ENCODE measurements at regions not wholly inside any gene's neighbourhood (a gene's known extent, or its start where the extent isn't known, plus 50 kb on each side); places are given as distances from the start of the nearest gene placed in this dataset.

DNA sequence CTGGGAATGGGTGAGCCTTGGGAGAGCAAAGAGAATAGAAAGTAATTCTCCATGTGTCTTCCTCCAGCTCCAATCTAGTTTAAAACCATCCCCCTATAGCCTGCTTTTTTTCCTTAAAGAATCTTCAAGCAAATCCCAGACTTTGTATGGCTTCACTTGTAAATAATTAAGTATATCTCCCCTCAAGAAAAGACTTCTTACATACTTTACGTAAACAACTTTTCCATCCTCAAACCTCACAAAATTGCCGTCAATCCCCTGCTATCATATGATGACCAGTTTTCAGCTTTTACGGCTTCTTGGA is 88.5 kb upstream of the PHACTR3 start:
- Histone ChIP-seq H3K27me3 (ENCODE audit: control insufficient read depth in 3 of 3, insufficient read depth in 3 of 3, low read depth in 1 of 3, low read length in 3 of 3) (peaks cover 0 to 6% (median 0%) of the 10 kb centered on the region in 3 experiments), H4K8ac (ENCODE audit: low read depth, low read length) (no peak overlapping the region), H3K4ac (ENCODE audit: low read length) (no peak overlapping the region), H3K9me3 (replicated peaks in 1 of 2; ENCODE audit: control insufficient read depth in 2 of 2, insufficient read depth in 1 of 2, low read depth in 1 of 2, low read length in 2 of 2) (peaks cover 0 to 1% of the 10 kb centered on the region in 2 donors), H3K4me1 (ENCODE audit: control insufficient read depth in 2 of 2, insufficient read depth in 1 of 2, low read depth in 1 of 2, low read length in 2 of 2) (peaks cover 0 to 5% of the 10 kb centered on the region in 2 donors), H3K9ac (ENCODE audit: low read depth, low read length, poor library complexity) (no peak overlapping the region), H3K4me3 (ENCODE audit: low read length in 2 of 2) (no peak overlapping the region), H2BK15ac (ENCODE audit: low read length) (no peak overlapping the region), H4K91ac (ENCODE audit: low read depth, low read length, poor library complexity) (no peak overlapping the region), H3K14ac (ENCODE audit: low read length) (no peak overlapping the region), H3K27ac (replicated peaks; ENCODE audit: low read length) (no peak overlapping the region), H3K36me3 (replicated peaks in 1 of 2; ENCODE audit: control insufficient read depth in 2 of 2, insufficient read depth in 2 of 2, low read length in 2 of 2) (no peaks in the 10 kb centered on the region), H3K4me2 (ENCODE audit: insufficient read depth, low read length, poor library complexity, severe bottlenecking) (no peak overlapping the region), H3K79me1 (ENCODE audit: low read depth, low read length) (peaks cover 2% of the 10 kb centered on the region), H3K18ac (ENCODE audit: low read length) (no peak overlapping the region), H2BK5ac (ENCODE audit: low read length) (no peak overlapping the region), H2AFZ (ENCODE audit: low read length) (no peak overlapping the region), H2AK5ac (ENCODE audit: low read depth, low read length) (no peak overlapping the region), H2BK12ac (ENCODE audit: low read length) (no peak overlapping the region), H2BK120ac (ENCODE audit: low read depth, low read length) (no peak overlapping the region), H3K23ac (ENCODE audit: low read depth, low read length, poor library complexity) (no peak overlapping the region)
- 100% methylated on average over 2 of the region's 3 CpGs; no CpG with 5 or more reads in 1 of the 2 donors for WGBS, 2 donors (ENCODE audit: extremely low coverage in 2 of 2, insufficient read length in 2 of 2, insufficient replicate concordance in 1 of 2)
- no peak for DNase-seq (ENCODE audit: low spot score)

- H3K4me2 ChIP-seq (ENCODE audit: insufficient read depth, low read length, poor library complexity, severe bottlenecking): no peak overlapping the region
- peaks cover 0 to 6% (median 0%) of the 10 kb centered on the region in 3 experiments for H3K27me3 ChIP-seq (ENCODE audit: control insufficient read depth in 3 of 3, insufficient read depth in 3 of 3, low read depth in 1 of 3, low read length in 3 of 3)
- no peak overlapping the region for H3K4ac ChIP-seq (ENCODE audit: low read length)
- H2BK15ac ChIP-seq (ENCODE audit: low read length): no peak overlapping the region
- H3K4me1 ChIP-seq (ENCODE audit: control insufficient read depth in 2 of 2, insufficient read depth in 1 of 2, low read depth in 1 of 2, low read length in 2 of 2): peaks cover 0 to 5% of the 10 kb centered on the region in 2 donors
- H3K36me3 ChIP-seq (replicated peaks in 1 of 2; ENCODE audit: control insufficient read depth in 2 of 2, insufficient read depth in 2 of 2, low read length in 2 of 2): no peaks in the 10 kb centered on the region
- H3K9me3 ChIP-seq (replicated peaks in 1 of 2; ENCODE audit: control insufficient read depth in 2 of 2, insufficient read depth in 1 of 2, low read depth in 1 of 2, low read length in 2 of 2): peaks cover 0 to 1% of the 10 kb centered on the region in 2 donors
- no peak overlapping the region for H3K9ac ChIP-seq (ENCODE audit: low read depth, low read length, poor library complexity)
- no peak overlapping the region for H2AFZ ChIP-seq (ENCODE audit: low read length)
- H3K79me1 ChIP-seq (ENCODE audit: low read depth, low read length): no peaks in the 10 kb centered on the region
- no peak overlapping the region for H3K27ac ChIP-seq (replicated peaks; ENCODE audit: low read length)
- no peak overlapping the region for H3K4me3 ChIP-seq (ENCODE audit: low read length in 2 of 2)
- no peak overlapping the region for H3K23ac ChIP-seq (ENCODE audit: low read depth, low read length, poor library complexity)
- DNase-seq (ENCODE audit: low spot score): peak; percentile 54
- WGBS, 2 donors (ENCODE audit: extremely low coverage in 2 of 2, insufficient read length in 2 of 2, insufficient replicate concordance in 1 of 2): no CpG with 5 or more reads among the region's 3 CpGs
- H2AK5ac ChIP-seq (ENCODE audit: low read depth, low read length): no peak overlapping the region
- H4K91ac ChIP-seq (ENCODE audit: low read depth, low read length, poor library complexity): no peak overlapping the region
- peak overlapping the region; percentile 29 for H3K18ac ChIP-seq (ENCODE audit: low read length)
- H2BK120ac ChIP-seq (ENCODE audit: low read depth, low read length): no peak overlapping the region
- H2BK12ac ChIP-seq (ENCODE audit: low read length): no peak overlapping the region
- no peak overlapping the region for H4K8ac ChIP-seq (ENCODE audit: low read depth, low read length)
- no peak overlapping the region for H2BK5ac ChIP-seq (ENCODE audit: low read length)
- H3K14ac ChIP-seq (ENCODE audit: low read length): no peak overlapping the region
Observed at GRCh38 chr20:59518881-59519706, 85.2 kb upstream of the PHACTR3 start.

GRCh38 chr20:59519707-59520014 is 84.7 kb upstream of the PHACTR3 start:
- no peak overlapping the region for H2AFZ ChIP-seq (ENCODE audit: low read length)
- no peak overlapping the region for H3K23ac ChIP-seq (ENCODE audit: low read depth, low read length, poor library complexity)
- H3K18ac ChIP-seq (ENCODE audit: low read length): no peak overlapping the region
- WGBS, 2 donors (ENCODE audit: extremely low coverage in 2 of 2, insufficient read length in 2 of 2, insufficient replicate concordance in 1 of 2): no CpG with 5 or more reads among the region's 1 CpG
- no peaks in the 10 kb centered on the region for H3K79me1 ChIP-seq (ENCODE audit: low read depth, low read length)
- H2AK5ac ChIP-seq (ENCODE audit: low read depth, low read length): no peak overlapping the region
- no peak overlapping the region for H2BK15ac ChIP-seq (ENCODE audit: low read length)
- H3K27me3 ChIP-seq (ENCODE audit: control insufficient read depth in 3 of 3, insufficient read depth in 3 of 3, low read depth in 1 of 3, low read length in 3 of 3): peaks cover 0 to 6% (median 0%) of the 10 kb centered on the region in 3 experiments
- no peak overlapping the region for H3K4ac ChIP-seq (ENCODE audit: low read length)
- H3K36me3 ChIP-seq (replicated peaks in 1 of 2; ENCODE audit: control insufficient read depth in 2 of 2, insufficient read depth in 2 of 2, low read length in 2 of 2): no peaks in the 10 kb centered on the region
- peaks cover 0 to 1% of the 10 kb centered on the region in 2 donors for H3K9me3 ChIP-seq (replicated peaks in 1 of 2; ENCODE audit: control insufficient read depth in 2 of 2, insufficient read depth in 1 of 2, low read depth in 1 of 2, low read length in 2 of 2)
- H4K8ac ChIP-seq (ENCODE audit: low read depth, low read length): no peak overlapping the region
- H3K14ac ChIP-seq (ENCODE audit: low read length): no peak overlapping the region
- no peak overlapping the region for H2BK5ac ChIP-seq (ENCODE audit: low read length)
- H3K27ac ChIP-seq (replicated peaks; ENCODE audit: low read length): no peak overlapping the region
- peaks cover 0 to 4% of the 10 kb centered on the region in 2 donors for H3K4me1 ChIP-seq (ENCODE audit: control insufficient read depth in 2 of 2, insufficient read depth in 1 of 2, low read depth in 1 of 2, low read length in 2 of 2)
- no peak overlapping the region for H4K91ac ChIP-seq (ENCODE audit: low read depth, low read length, poor library complexity)
- H3K9ac ChIP-seq (ENCODE audit: low read depth, low read length, poor library complexity): no peak overlapping the region
- DNase-seq (ENCODE audit: low spot score): no peak
- H3K4me2 ChIP-seq (ENCODE audit: insufficient read depth, low read length, poor library complexity, severe bottlenecking): no peak overlapping the region
- no peak overlapping the region for H3K4me3 ChIP-seq (ENCODE audit: low read length in 2 of 2)
- no peak overlapping the region for H2BK12ac ChIP-seq (ENCODE audit: low read length)
- no peak overlapping the region for H2BK120ac ChIP-seq (ENCODE audit: low read depth, low read length)

GRCh38 chr20:59520814-59521213 is 83.5 kb upstream of the PHACTR3 start:
- no peak overlapping the region for H3K4ac ChIP-seq (ENCODE audit: low read length)
- peaks cover 0 to 2% (median under 1%) of the 10 kb centered on the region in 3 experiments for H3K27me3 ChIP-seq (ENCODE audit: control insufficient read depth in 3 of 3, insufficient read depth in 3 of 3, low read depth in 1 of 3, low read length in 3 of 3)
- H3K36me3 ChIP-seq (replicated peaks in 1 of 2; ENCODE audit: control insufficient read depth in 2 of 2, insufficient read depth in 2 of 2, low read length in 2 of 2): no peaks in the 10 kb centered on the region
- no peak overlapping the region for H2BK12ac ChIP-seq (ENCODE audit: low read length)
- no peak overlapping the region for H3K23ac ChIP-seq (ENCODE audit: low read depth, low read length, poor library complexity)
- H3K9me3 ChIP-seq (replicated peaks in 1 of 2; ENCODE audit: control insufficient read depth in 2 of 2, insufficient read depth in 1 of 2, low read depth in 1 of 2, low read length in 2 of 2): no peaks in the 10 kb centered on the region
- H3K4me3 ChIP-seq (ENCODE audit: low read length in 2 of 2): no peak overlapping the region
- H2BK120ac ChIP-seq (ENCODE audit: low read depth, low read length): no peak overlapping the region
- no peak overlapping the region for H2AK5ac ChIP-seq (ENCODE audit: low read depth, low read length)
- no peak overlapping the region for H3K18ac ChIP-seq (ENCODE audit: low read length)
- H3K14ac ChIP-seq (ENCODE audit: low read length): no peak overlapping the region
- no peak overlapping the region for H2BK5ac ChIP-seq (ENCODE audit: low read length)
- no peak overlapping the region for H3K4me2 ChIP-seq (ENCODE audit: insufficient read depth, low read length, poor library complexity, severe bottlenecking)
- no peak overlapping the region for H3K9ac ChIP-seq (ENCODE audit: low read depth, low read length, poor library complexity)
- no peak overlapping the region for H3K27ac ChIP-seq (replicated peaks; ENCODE audit: low read length)
- no peak overlapping the region for H2AFZ ChIP-seq (ENCODE audit: low read length)
- H3K4me1 ChIP-seq (ENCODE audit: control insufficient read depth in 2 of 2, insufficient read depth in 1 of 2, low read depth in 1 of 2, low read length in 2 of 2): no peaks in the 10 kb centered on the region
- H3K79me1 ChIP-seq (ENCODE audit: low read depth, low read length): no peaks in the 10 kb centered on the region
- H4K91ac ChIP-seq (ENCODE audit: low read depth, low read length, poor library complexity): no peak overlapping the region
- no CpG with 5 or more reads among the region's 2 CpGs for WGBS, 2 donors (ENCODE audit: extremely low coverage in 2 of 2, insufficient read length in 2 of 2, insufficient replicate concordance in 1 of 2)
- DNase-seq (ENCODE audit: low spot score): no peak
- H4K8ac ChIP-seq (ENCODE audit: low read depth, low read length): no peak overlapping the region
- H2BK15ac ChIP-seq (ENCODE audit: low read length): no peak overlapping the region

All from neuronal stem cell (in vitro differentiated cells).